Jurkat, Clone E6-1 (cell line): ENCODE measurements at regions not wholly inside any gene's neighbourhood (a gene's known extent, or its start where the extent isn't known, plus 50 kb on each side); places are given as distances from the start of the nearest gene placed in this dataset.
"Not testable (repeated sequence)": the region's sequence is repeated elsewhere in the genome, so short reads cannot be mapped to it uniquely, and the experiment has no call there.

ENCODE experiments used
- DNase-seq: peaks from one replicate; pipeline ENCODE4 v3.0.0-alpha.2; 2011; ENCODE audit warnings: low read depth, low spot score
- H3K4me3 ChIP-seq: 2 replicates; pipeline ENCODE4 v1.5.1; 2011; ENCODE audit warnings: mild to moderate bottlenecking, low read length, control low read depth, moderate library complexity

DNA sequence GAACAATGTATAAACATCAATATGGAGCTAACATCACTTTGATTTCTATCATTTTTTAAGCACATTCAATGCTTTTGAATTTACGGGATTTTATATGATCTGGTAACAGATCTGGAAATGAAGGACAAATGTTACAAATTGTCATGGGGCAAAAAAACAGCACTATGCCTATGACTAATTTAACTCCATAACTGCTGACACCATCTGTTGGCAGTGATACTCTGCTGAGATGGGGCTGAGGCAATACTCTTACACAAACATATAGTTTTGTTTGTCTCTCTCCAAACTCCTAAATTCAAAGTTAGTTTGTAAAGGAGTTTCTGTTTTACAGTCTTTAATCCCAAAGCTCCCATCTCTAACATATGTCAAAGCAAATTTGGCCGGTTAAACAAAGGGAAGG, 132.5 kb upstream of the FER start:
- no peak for DNase-seq
- H3K4me3 ChIP-seq = no peak overlapping the region

DNA sequence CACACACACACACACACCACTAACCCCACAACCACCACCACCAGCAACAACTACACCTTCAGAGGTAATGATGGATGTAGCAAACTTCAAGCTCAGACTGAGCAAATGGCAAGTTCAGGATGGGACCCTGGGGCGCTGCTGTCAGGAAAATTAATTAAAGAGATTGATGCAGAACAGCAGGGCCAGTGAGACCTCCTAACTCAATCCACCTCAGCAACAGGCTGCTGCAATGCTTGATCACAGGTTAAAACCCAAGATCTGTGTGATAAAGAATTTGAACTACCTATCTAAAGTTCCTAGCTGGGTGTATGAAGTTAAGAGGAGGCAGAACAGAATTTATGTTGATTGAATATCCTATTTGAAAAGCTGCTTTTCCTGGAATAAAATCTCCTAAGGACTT, 140.3 kb upstream of the FER start:
- H3K4me3 ChIP-seq = no peak overlapping the region
- no peak for DNase-seq

DNA sequence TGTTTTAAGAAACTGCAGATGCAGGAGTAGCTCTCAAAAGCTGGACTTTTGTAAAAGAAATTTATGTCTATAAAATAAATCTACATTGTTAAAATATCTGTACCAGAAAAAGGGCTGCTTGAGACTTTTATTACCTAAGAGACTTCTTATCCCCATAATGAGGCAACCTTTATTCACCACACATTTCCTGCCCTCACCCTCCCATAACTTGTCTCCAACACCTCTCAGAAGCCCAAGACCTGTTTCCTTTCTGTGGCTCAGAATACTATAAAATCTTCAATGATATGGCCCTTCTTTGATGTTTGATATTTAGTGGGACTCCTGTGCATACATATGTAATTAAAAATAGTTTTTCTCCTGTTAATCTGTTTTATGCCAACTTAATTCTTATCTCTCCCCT, 141.5 kb upstream of the FER start:
- no peak overlapping the region for H3K4me3 ChIP-seq
- DNase-seq = peak; percentile 69

DNA sequence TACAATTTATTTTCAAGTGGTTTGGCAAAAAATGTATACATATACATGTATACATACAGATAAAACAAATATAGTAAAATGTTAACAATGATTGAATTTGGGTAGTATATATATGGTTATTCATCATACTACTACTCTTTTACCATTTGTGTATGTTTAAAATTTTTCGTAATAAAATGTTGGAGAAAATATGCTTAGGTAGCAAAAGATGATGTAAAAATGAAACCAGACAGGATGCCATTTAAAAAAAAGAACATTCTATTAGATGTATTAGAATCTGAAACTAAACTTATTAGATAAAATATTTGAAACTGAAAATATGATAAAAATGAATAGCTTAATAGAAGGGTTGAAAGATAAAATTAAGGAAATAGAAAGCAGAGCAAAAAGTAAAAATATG, 144.9 kb upstream of the FER start:
- DNase-seq = no peak
- H3K4me3 ChIP-seq = no peak overlapping the region

DNA sequence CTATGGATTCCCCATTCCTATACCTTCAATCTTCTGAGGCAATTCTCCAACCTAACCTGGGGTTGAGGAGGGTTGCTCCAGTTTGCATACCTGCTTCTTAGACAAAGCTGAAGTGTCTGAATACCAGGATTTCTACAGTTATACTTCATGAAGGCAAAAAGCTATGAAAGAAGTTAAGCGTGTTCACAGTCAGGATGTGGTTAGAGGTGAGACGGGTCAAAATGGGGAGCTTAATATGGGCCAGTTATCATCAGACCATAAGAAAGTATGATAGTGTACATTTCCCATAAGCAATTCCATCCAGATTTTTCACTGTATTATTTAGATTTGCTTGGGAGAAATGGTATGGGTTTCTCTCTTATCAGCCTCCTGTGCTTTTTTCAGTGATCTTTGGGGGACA, 156.9 kb upstream of the FER start:
- no peak overlapping the region for H3K4me3 ChIP-seq
- DNase-seq = peak; percentile 5

DNA sequence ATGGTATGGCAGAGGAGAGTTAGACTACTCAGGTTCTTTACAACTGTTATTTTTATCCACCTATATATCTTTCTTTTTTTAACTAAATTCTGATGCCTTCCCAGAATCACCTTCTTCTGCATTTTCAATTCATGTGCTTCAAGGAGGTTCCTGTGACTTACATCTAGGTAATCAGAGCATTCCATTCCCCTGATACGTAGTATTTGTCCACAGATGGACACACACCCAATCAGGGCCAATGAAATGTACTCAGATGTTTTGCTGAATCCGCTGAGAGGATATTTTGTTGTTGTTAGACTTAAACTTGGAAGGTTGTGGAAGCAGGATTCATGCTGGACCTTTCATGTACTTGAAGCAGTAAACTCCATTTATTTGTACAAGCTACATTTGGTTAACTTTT, 159.4 kb upstream of the FER start:
- DNase-seq = no peak
- no peak overlapping the region for H3K4me3 ChIP-seq

DNA sequence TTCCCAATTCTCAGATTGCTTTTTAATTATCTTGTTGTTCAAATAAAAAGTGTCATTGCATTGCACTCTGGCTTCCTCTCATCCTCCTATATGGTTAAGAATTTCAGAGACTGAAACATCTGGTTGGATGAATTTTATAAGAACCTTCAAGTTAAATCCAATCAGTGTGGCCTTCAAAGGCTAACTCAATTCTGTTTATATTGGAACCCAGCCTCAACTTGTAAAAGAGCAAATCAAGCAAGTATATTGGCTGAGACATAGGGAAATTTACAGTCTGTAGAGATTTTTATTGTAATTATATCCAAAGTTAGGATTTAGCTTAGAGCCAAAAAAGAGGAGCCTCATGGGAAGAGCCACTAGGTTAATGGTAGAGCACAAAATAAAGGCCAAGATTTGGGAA, 159.9 kb upstream of the FER start:
- no peak overlapping the region for H3K4me3 ChIP-seq
- DNase-seq = no peak

DNA sequence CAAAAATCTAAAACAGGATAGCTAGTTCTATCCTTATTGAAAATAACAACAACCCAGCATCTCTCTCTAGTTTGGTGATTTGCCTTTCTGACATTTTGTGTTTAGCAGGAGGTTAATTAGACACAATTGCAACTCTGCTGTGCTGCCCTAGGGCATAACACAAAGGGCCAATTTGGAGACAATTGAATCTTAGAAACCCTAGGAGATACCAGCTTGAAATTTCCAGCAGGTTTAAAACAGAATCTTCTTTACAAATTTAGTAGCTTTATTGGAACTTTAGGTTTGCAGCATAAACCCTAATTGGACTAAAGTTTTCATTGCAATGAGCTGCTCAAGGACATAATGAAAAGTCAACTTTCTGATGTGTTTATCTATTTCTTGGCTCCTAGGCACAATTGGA, 166.7 kb upstream of the FER start:
- DNase-seq = no peak

DNA sequence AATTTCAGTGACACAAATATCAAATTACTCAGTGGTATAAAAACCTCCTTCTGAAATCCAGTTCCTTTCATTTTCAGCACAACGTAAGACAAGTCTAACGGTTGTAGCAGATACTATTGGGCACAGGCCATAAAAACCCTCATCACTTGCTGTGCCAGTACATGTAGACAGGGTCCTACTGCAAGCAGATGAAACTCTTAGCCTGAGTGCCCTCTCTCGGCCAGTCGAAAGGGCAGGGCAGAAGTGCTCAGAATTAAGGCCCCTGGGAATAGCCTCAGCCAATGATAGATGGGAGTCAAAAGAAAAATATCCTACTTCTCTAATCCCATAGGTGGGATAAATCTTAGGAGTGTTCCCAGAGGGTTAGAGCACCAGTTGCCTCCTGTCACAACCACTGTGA, 168.5 kb upstream of the FER start:
- no peak overlapping the region for H3K4me3 ChIP-seq
- DNase-seq = no peak

More for the DNA sequence above, 166.7 kb upstream of the FER start:
- no peak overlapping the region for H3K4me3 ChIP-seq

DNA sequence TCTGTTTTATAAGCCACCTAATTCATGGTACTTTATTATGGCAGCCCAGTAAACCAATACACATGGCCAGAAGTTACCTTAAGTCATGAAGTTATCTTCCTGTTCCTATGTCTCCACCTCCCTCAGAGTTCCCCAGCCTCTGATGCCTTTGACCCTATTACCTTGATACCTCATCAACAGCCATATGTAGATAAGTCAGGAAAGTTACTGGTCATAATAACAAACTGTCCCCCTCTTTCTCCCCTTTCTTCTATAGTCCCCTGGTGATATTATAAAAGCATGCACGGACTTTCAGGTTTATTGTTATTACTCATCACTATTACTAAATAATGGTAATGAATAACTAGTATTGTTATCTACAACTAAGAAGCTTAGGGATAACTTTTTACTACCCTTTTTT, 168.9 kb upstream of the FER start:
- no peak overlapping the region for H3K4me3 ChIP-seq
- DNase-seq = no peak

DNA sequence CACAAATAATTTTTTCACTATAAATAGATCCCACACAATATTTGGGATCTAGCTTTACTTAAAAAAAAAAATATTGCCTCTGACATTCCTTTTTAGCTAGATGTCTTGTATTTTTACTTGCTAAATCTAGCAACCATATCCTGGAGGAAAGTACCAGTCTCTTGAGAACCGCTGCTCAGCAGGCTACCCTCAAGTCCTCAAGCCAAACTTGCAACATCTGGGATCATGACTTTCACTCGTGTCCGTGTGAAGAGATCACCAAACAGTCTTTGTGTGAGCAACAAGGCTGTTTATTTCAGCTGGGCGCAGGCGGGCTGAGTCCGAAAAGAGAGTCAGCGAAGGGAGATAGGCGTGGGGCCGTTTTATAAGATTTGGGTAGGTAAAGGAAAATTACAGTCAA, 180.3 kb upstream of the FER start:
- no peak for DNase-seq
- no peak overlapping the region for H3K4me3 ChIP-seq

DNA sequence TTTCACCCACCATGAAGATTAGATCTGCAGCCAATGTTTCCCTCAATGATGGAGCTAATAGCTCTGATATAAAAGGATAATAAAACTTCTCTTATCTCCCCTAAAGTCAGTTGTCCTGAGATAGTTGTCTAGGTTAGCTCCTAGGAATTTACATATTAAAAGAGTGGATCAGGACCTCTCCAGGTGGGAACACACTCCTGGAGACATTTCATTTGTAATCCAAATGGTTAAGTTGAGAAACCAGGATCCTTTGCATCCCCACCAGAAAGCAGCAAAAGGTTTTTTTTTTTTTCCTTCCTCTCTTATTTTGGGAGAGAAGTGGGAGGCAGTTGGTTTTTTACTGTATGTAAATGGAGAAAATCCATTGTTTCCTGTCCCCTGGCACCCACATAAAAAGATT, 182.5 kb upstream of the FBXL17 start:
- no peak for DNase-seq
- H3K4me3 ChIP-seq = no peak overlapping the region

DNA sequence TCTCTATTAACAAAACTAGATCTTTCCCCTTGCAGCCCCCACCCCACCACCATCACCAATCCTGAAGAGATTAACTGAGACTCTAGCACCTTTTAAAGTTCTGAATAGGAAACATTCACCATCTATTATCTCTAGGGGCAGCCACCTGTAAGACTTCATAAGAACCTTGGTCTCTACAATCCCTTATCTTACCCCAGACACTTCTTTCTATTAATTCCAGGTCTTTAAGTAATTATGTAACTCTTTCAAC, 180.2 kb upstream of the FBXL17 start:
- no peak for DNase-seq
- no peak overlapping the region for H3K4me3 ChIP-seq

DNA sequence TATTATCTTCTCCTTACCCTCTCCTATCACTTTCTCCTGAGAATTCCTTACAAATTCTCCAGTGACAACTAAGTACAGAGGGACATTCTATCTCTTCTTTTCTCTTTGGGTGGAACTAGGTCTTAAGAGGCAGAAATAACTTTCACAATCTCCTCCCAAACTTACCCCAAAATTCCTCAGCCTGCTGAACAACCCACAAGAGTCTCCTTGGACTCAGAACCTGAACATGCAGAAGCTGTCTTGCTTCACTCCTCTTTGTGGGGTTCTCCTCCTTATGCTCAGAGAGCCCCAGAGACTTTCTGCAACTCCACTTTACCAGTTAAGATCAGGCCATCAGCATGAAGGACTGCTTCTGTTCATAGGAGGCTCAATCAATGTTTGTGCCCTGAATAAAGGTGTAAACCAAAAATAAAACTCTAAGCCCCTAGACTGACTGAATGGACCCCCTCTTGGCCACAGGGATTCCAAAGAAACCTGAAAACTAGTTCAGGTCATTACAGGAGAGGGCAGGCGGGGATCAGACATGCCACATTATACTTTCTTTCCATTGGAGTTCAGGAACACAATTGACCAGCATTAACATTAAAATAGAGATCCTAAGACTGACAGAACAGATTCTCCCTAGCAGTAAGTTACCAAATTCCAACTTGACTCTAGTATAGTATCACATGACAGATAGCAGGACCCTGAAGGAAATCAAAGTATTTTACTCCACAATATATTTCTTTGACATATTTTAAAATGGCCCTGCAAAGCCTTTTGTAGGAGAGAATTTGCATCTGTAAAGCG, 179.7 kb upstream of the FBXL17 start:
- no peak overlapping the region for H3K4me3 ChIP-seq
- no peak for DNase-seq

DNA sequence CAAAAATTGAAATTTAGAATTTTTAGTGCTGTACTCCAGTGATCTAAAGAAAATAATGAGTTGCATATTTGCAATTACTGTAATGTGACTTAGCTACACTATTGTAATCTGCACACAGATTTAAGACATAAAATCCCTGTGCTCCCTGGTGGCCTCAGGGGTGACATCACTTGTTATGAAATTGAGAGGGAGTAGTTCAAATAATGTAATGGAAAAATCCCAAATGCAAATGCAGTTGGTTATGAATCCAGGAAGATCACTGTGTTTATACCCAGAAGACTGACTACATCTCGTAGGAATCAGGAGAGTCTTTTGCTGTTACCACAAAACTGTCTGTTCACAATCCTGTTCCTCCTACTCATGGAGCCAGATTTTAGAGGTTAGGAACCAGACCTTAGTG, 178.7 kb upstream of the FBXL17 start:
- DNase-seq = no peak
- H3K4me3 ChIP-seq = no peak overlapping the region

DNA sequence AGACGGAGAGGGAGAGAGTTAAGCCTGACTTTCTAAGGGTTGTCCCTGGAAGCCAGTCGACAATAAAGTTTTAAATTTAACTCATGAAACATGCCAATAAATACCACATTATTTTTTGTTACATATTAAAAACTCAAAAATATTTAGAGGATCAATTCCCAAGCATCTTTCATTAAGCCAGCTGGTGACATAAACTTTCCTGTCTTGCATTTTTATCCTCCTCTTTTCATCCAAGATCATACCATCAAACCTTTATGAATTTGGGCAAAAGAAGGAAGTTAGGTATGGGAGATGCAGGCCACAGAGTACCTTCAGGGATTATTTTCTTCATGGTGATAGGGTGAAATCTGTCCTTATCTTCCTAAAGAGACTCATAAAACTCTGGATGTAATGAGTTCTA, 178.3 kb upstream of the FBXL17 start:
- DNase-seq = no peak
- H3K4me3 ChIP-seq = no peak overlapping the region

DNA sequence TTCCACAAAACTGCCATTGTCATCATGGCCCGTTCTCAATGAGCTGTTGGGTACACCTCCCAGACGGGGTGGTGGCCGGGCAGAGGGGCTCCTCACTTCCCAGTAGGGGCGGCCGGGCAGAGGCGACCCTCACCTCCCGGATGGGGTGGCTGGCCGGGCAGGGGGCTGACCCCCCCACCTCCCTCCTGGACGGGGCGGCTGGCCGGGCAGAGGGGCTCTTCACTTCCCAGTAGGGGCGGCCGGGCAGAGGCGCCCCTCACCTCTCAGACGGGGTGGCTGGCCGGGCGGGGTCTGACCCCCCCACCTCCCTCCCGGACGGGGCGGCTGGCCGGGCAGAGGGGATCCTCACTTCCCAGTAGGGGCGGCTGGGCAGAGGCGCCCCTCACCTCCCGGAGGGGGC, 176.9 kb upstream of the FBXL17 start:
- H3K4me3 ChIP-seq, DNase-seq: not testable (repeated sequence)

DNA sequence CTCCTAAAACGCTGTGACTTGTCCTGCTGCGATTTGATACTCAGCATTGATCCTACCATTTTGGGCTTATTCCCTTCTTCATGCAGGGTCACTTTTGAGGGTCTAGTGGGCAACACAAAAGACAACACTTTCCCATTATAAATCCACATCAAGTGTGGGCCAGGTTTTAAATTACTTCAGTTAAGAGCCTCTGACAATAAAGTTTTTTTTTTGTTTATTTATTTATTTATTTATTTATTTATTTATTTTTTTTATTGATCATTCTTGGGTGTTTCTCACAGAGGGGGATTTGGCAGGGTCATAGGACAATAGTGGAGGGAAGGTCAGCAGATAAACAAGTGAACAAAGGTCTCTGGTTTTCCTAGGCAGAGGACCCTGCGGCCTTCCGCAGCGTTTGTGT, 176.2 kb upstream of the FBXL17 start:
- H3K4me3 ChIP-seq = not testable (repeated sequence)

DNA sequence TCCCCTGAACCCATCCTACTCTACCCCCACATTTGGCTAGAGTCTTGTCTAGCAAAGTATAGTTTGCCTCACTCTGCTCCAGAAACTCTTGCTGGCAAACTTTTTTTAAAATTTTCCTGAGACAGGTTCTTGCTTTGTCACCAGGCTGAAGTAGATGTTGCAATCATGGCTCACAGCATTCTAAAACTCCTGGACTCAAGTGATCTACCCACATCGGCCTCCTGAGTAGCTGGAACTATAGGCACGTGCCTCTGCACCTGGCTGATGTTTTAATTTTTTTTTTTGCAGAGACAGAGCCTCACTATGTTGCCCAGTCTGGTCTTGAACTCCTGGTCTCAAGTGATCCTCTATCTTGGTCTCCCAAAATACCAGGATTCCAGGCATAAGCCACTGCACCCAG, 175.8 kb upstream of the FBXL17 start:
- DNase-seq = no peak
- H3K4me3 ChIP-seq = no peak overlapping the region

More for the DNA sequence above, 176.2 kb upstream of the FBXL17 start:
- DNase-seq = not testable (repeated sequence)

DNA sequence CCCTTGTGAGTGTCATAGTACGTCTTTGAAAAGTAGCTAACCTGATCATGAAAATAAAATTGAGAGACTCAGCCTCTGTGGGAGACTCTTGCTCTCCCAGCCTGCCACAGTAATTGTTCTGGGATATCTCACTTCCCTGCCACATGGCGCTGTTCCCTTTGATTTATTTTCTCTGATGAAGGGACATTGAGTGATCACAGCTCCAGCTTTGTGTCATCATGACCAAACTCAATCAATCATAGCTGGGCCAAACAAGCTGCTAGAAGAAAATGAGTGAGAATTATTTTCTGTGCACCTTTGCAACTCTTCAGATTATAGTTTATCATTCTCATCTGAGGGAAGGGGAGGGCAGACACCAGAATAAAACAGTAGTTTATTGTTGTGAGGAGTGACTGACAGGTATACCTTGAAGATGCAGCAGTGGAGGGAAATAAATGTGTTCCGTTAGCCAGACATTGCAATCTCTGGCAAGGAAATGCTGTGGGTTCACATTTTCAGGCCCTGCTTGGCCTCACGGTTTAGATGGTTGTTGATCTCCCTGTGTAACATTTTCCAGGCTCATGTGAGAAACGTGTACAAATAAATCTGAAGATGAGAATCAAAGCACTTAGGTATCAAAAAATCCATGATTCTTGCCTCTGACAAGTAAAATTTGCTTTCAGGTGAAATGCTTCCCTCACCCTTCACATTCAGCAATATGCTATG, 174.7 kb upstream of the FBXL17 start:
- no peak for DNase-seq

More for the DNA sequence above, 174.7 kb upstream of the FBXL17 start:
- H3K4me3 ChIP-seq = no peak overlapping the region
